Colonic mucosa (tissue), 4 donors: ENCODE measurements at regions not wholly inside any gene's neighbourhood (a gene's known extent, or its start where the extent isn't known, plus 50 kb on each side); places are given as distances from the start of the nearest gene placed in this dataset.

ENCODE experiments used
- DNase-seq: peaks from one replicate; pipeline ENCODE4 v3.0.0-alpha.2; 2020
- H3K27ac ChIP-seq: fragments of 200-600 bp; one replicate; pipeline ENCODE4 v1.8.0; 2021
- H3K27me3 ChIP-seq: fragments of 200-600 bp; one replicate; pipeline ENCODE4 v1.8.0; 2021
- H3K36me3 ChIP-seq: fragments of 200-600 bp; one replicate; pipeline ENCODE4 v1.8.0; 2021
- H3K4me1 ChIP-seq: fragments of 200-600 bp; one replicate; pipeline ENCODE4 v1.8.0; 2021; ENCODE audit warnings: mild to moderate bottlenecking
- H3K4me3 ChIP-seq: fragments of 200-600 bp; one replicate; pipeline ENCODE4 v1.8.0; 2021
- H3K9ac ChIP-seq, 2 donors: one replicate each; pipeline ENCODE4 v1.7.0; 2013; ENCODE audit warnings: control low read depth in 2 of 2, low read depth in 2 of 2, low read length in 2 of 2
- H3K9me3 ChIP-seq: fragments of 200-600 bp; one replicate; pipeline ENCODE4 v1.8.0; 2021
- CTCF ChIP-seq: fragments of 200-600 bp; IDR thresholded peaks from one replicate; pipeline ENCODE4 v1.8.0; 2022; ENCODE audit warnings: antibody characterized with exemption, mild to moderate bottlenecking
- intact Hi-C: fragments of 100-400 bp; cut with DNase I; formaldehyde crosslinking; loops from one replicate; pipeline ENCODE4 v1.14.1; 2022
- donor health status: healthy.
- donor health status: DM: no; HTN: no; CAD: no.
- donor health status: DM: no; HTN: no; CAD: no.

- Histone ChIP-seq H3K9ac (peak overlapping the region in 1 of 2 donors; percentile 6), H3K4me3 (no peak overlapping the region), H3K27me3 (no peaks in the 10 kb centered on the region), H3K27ac (peak overlapping the region; percentile 58), H3K4me1 (no peaks in the 10 kb centered on the region), H3K36me3 (no peaks in the 10 kb centered on the region), H3K9me3 (no peaks in the 10 kb centered on the region)
- no peak for TF ChIP-seq CTCF
- DNase-seq, result peak; percentile 31
- intact Hi-C loops, result no loop called here
Measured at GRCh38 chr7:131231381-131232220, 96.1 kb upstream of the MKLN1 start.

- Histone ChIP-seq H3K27me3 (no peaks in the 10 kb centered on the region), H3K9ac (no peak overlapping the region), H3K4me1 (no peaks in the 10 kb centered on the region), H3K27ac (no peak overlapping the region), H3K4me3 (no peak overlapping the region), H3K9me3 (no peaks in the 10 kb centered on the region), H3K36me3 (no peaks in the 10 kb centered on the region)
- no peak for DNase-seq
- intact Hi-C loops, result no loop called here
- no peak for TF ChIP-seq CTCF
Measured at GRCh38 chr7:131232768-131233167, 94.9 kb upstream of the MKLN1 start.

GRCh38 chr7:131233193-131233592 lies 94.5 kb upstream of the MKLN1 start:
- no peak for DNase-seq
- Histone ChIP-seq H3K4me3 (no peak overlapping the region), H3K36me3 (no peaks in the 10 kb centered on the region), H3K9ac (no peak overlapping the region), H3K4me1 (no peaks in the 10 kb centered on the region), H3K27me3 (no peaks in the 10 kb centered on the region), H3K27ac (no peak overlapping the region), H3K9me3 (no peaks in the 10 kb centered on the region)
- intact Hi-C loops, result no loop called here
- no peak for TF ChIP-seq CTCF

GRCh38 chr7:131234719-131235488 lies 92.8 kb upstream of the MKLN1 start:
- no peaks in the 10 kb centered on the region for H3K27me3 ChIP-seq
- no peaks in the 10 kb centered on the region for H3K36me3 ChIP-seq
- no peak overlapping the region for H3K4me3 ChIP-seq
- H3K27ac ChIP-seq, result no peak overlapping the region
- DNase-seq, result no peak
- no peak overlapping the region for H3K9ac ChIP-seq
- H3K4me1 ChIP-seq, result no peaks in the 10 kb centered on the region
- TF ChIP-seq CTCF, result no peak
- intact Hi-C loops, result no loop called here
- no peaks in the 10 kb centered on the region for H3K9me3 ChIP-seq

- Histone ChIP-seq H3K27me3 (no peaks in the 10 kb centered on the region), H3K4me1 (no peaks in the 10 kb centered on the region), H3K27ac (no peak overlapping the region), H3K9me3 (no peaks in the 10 kb centered on the region), H3K9ac (no peak overlapping the region), H3K36me3 (no peaks in the 10 kb centered on the region), H3K4me3 (no peak overlapping the region)
- no peak for TF ChIP-seq CTCF
- no peak for DNase-seq
- intact Hi-C loops, result no loop called here
Measured at GRCh38 chr7:131235489-131236317, 92.0 kb upstream of the MKLN1 start.
